ENCODE measurements at regions not wholly inside any gene's neighbourhood (a gene's known extent, or its start where the extent isn't known, plus 50 kb on each side); places are given as distances from the start of the nearest gene placed in this dataset.
A peak's percentile ranks its signal among the peaks of the same experiment; 100 is the strongest.

- TF ChIP-seq ZSCAN30 (CRISPR knock-in tag; IDR thresholded peaks at IDR 0.05) (no peak), ZNF816 (CRISPR knock-in tag; IDR thresholded peaks at IDR 0.05; ENCODE audit: borderline replicate concordance) (no peak), ZNF703 (CRISPR knock-in tag; IDR thresholded peaks at IDR 0.05; ENCODE audit: borderline replicate concordance) (no peak), NRL (CRISPR knock-in tag; IDR thresholded peaks at IDR 0.05; ENCODE audit: borderline replicate concordance) (no peak), ZNF589 (CRISPR knock-in tag; conservative IDR thresholded peaks at IDR 0.05) (no peak), SMYD3 (CRISPR knock-in tag; IDR thresholded peaks at IDR 0.05) (no peak), HOXA3 (CRISPR knock-in tag; IDR thresholded peaks at IDR 0.05) (no peak), ZFP62 (CRISPR knock-in tag; IDR thresholded peaks at IDR 0.05) (no peak), ZBED4 (CRISPR knock-in tag; IDR thresholded peaks at IDR 0.05; ENCODE audit: borderline replicate concordance) (no peak), SIN3A (IDR thresholded peaks at IDR 0.05; ENCODE audit: borderline replicate concordance, low read depth, low read length) (no peak), ZNF296 (CRISPR knock-in tag; conservative IDR thresholded peaks at IDR 0.05) (no peak), ATF7 (IDR thresholded peaks at IDR 0.05) (no peak), ATF7 (CRISPR knock-in tag; IDR thresholded peaks at IDR 0.05) (no peak), ZNF652 (CRISPR knock-in tag; IDR thresholded peaks at IDR 0.05; ENCODE audit: borderline replicate concordance, low read depth) (no peak), TOPORS (CRISPR knock-in tag; IDR thresholded peaks at IDR 0.05) (no peak), ESRRA (CRISPR knock-in tag; IDR thresholded peaks at IDR 0.05; ENCODE audit: low read depth) (0 out of 2 replicates have a peak, but pooled peaks have one; percentile 55), ZNF383 (CRISPR knock-in tag; IDR thresholded peaks at IDR 0.05; ENCODE audit: borderline replicate concordance) (no peak), ZFP41 (CRISPR knock-in tag; IDR thresholded peaks at IDR 0.05; ENCODE audit: borderline replicate concordance) (no peak), KDM1A (CRISPR knock-in tag; IDR thresholded peaks at IDR 0.05) (no peak), BHLHE40 (IDR thresholded peaks at IDR 0.05; ENCODE audit: low read length) (no peak), ARHGAP35 (CRISPR knock-in tag; IDR thresholded peaks at IDR 0.05; ENCODE audit: borderline replicate concordance) (no peak), REXO4 (CRISPR knock-in tag; IDR thresholded peaks at IDR 0.05; ENCODE audit: borderline replicate concordance) (no peak), ZFAT (CRISPR knock-in tag; conservative IDR thresholded peaks at IDR 0.05) (no peak), CHCHD3 (CRISPR knock-in tag; IDR thresholded peaks at IDR 0.05) (no peak), NR1H2 (CRISPR knock-in tag; IDR thresholded peaks at IDR 0.05; ENCODE audit: borderline replicate concordance, low read depth) (no peak)
- TF ChIP-seq, protein P1, sequence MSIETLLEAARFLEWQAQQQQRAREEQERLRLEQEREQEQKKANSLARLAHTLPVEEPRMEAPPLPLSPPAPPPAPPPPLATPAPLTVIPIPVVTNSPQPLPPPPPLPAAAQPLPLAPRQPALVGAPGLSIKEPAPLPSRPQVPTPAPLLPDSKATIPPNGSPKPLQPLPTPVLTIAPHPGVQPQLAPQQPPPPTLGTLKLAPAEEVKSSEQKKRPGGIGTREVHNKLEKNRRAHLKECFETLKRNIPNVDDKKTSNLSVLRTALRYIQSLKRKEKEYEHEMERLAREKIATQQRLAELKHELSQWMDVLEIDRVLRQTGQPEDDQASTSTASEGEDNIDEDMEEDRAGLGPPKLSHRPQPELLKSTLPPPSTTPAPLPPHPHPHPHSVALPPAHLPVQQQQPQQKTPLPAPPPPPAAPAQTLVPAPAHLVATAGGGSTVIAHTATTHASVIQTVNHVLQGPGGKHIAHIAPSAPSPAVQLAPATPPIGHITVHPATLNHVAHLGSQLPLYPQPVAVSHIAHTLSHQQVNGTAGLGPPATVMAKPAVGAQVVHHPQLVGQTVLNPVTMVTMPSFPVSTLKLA (IDR thresholded peaks at IDR 0.05): no peak
- TF ChIP-seq, protein P2, sequence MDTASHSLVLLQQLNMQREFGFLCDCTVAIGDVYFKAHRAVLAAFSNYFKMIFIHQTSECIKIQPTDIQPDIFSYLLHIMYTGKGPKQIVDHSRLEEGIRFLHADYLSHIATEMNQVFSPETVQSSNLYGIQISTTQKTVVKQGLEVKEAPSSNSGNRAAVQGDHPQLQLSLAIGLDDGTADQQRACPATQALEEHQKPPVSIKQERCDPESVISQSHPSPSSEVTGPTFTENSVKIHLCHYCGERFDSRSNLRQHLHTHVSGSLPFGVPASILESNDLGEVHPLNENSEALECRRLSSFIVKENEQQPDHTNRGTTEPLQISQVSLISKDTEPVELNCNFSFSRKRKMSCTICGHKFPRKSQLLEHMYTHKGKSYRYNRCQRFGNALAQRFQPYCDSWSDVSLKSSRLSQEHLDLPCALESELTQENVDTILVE (CRISPR knock-in tag; IDR thresholded peaks at IDR 0.05): no peak
Measured at GRCh38 chr21:15164678-15165303, 100.0 kb upstream of the NRIP1 start (continued).
